B cell (primary cell): ENCODE measurements at regions not wholly inside any gene's neighbourhood (a gene's known extent, or its start where the extent isn't known, plus 50 kb on each side); places are given as distances from the start of the nearest gene placed in this dataset.

Source experiments
- CTCF ChIP-seq: fragments of 200-600 bp; IDR thresholded peaks from one replicate; pipeline ENCODE4 v1.8.0; 2022; ENCODE audit warnings: antibody characterized with exemption, mild to moderate bottlenecking
- EZH2 ChIP-seq: IDR thresholded peaks from 2 replicates; pipeline ENCODE4 v1.6.1; 2012; ENCODE audit warnings: borderline replicate concordance, low read depth, mild to moderate bottlenecking, moderate library complexity, low read length; ENCODE audit not compliant: insufficient read depth, poor library complexity, severe bottlenecking

GRCh38 chr4:117588771-117589170 is 445.5 kb upstream of the NDST3 start:
- TF ChIP-seq CTCF (no peak), EZH2 (no peak)
